22Rv1 (cell line): ENCODE measurements at regions not wholly inside any gene's neighbourhood (a gene's known extent, or its start where the extent isn't known, plus 50 kb on each side); places are given as distances from the start of the nearest gene placed in this dataset.

Experiments
- CTCF ChIP-seq: fragments of 450-650 bp; IDR thresholded peaks from 2 replicates; pipeline ENCODE4 v1.5.1; 2017; ENCODE audit warnings: mild to moderate bottlenecking
- ZFX ChIP-seq: fragments of 450-650 bp; IDR thresholded peaks from 2 replicates; pipeline ENCODE4 v1.6.1; 2017; ENCODE audit warnings: antibody characterized with exemption, borderline replicate concordance

GRCh38 chr10:113247050-113247449 is 297.0 kb downstream of the TCF7L2 start:
- TF ChIP-seq CTCF (no peak), ZFX (no peak)
